ENCODE measurements at regions not wholly inside any gene's neighbourhood (a gene's known extent, or its start where the extent isn't known, plus 50 kb on each side); places are given as distances from the start of the nearest gene placed in this dataset.
A peak's percentile ranks its signal among the peaks of the same experiment; 100 is the strongest.

DNA sequence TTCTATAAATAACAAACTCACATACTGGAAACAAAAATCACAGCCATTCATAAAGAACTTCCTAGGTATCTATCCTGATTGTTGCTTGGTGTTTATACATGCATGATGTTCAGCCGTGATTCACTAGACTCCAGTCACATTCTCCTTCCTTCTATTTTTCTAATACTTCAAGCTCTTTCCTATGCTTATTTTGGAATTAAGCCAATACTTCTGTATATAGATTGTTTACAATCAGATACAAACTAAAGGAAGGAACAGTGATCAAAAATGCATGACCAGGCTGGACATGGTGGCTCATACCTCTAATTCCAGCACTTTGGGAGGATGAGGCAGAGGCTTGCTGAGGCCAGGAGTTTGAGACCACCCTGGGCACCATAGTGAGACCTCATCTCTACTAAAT lies 377.5 kb upstream of the IRAK1BP1 start:
- FAIRE-seq, result no peak
- peak; percentile 80 for DNase-seq (ENCODE audit: low read depth)
- no peak overlapping the region for H3K4me3 ChIP-seq (ENCODE audit: low read depth, low read length)
- H3K36me3 ChIP-seq (ENCODE audit: control insufficient read depth, insufficient read depth, low read length), result no peaks in the 10 kb centered on the region
- no peaks in the 10 kb centered on the region for H3K27me3 ChIP-seq (ENCODE audit: control insufficient read depth, insufficient read depth, low read length)
- TF ChIP-seq, protein P1, sequence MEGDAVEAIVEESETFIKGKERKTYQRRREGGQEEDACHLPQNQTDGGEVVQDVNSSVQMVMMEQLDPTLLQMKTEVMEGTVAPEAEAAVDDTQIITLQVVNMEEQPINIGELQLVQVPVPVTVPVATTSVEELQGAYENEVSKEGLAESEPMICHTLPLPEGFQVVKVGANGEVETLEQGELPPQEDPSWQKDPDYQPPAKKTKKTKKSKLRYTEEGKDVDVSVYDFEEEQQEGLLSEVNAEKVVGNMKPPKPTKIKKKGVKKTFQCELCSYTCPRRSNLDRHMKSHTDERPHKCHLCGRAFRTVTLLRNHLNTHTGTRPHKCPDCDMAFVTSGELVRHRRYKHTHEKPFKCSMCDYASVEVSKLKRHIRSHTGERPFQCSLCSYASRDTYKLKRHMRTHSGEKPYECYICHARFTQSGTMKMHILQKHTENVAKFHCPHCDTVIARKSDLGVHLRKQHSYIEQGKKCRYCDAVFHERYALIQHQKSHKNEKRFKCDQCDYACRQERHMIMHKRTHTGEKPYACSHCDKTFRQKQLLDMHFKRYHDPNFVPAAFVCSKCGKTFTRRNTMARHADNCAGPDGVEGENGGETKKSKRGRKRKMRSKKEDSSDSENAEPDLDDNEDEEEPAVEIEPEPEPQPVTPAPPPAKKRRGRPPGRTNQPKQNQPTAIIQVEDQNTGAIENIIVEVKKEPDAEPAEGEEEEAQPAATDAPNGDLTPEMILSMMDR (IDR thresholded peaks at IDR 0.05; ENCODE audit: insufficient read depth, low read length, severe bottlenecking), result no peak

DNA sequence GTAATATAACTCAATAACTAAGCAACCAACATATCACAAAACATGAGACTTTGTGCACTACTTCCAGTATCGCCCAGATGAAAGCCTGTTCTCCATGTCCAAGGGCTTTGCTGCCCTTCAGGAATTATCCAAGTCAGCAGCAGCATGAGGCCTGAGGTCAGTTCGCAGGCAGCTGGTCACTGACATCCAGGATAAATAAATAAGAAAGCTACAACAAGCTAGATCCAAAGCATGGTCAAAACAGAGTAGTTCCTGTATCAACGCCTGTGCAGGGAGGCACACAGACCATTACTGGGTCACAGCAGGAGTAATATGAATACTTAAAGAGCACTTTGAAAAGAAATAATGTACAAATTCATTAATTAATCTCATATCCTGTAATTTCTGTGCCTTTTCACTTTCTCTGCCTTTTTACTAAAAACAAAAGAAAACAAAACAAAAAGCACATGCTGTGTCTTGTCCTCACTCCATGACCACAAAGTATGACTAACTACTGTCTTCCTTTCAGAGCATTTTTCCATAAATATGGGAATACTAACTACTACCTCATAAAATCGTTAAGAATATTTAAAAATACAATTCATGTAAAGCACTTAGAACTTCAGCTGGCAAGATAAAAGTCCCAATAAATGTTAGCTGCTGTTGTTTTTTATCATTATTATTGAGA lies 374.9 kb upstream of the IRAK1BP1 start:
- H3K27me3 ChIP-seq (ENCODE audit: control insufficient read depth, insufficient read depth, low read length), result no peaks in the 10 kb centered on the region
- peak; percentile 73 for DNase-seq (ENCODE audit: low read depth)
- no peaks in the 10 kb centered on the region for H3K36me3 ChIP-seq (ENCODE audit: control insufficient read depth, insufficient read depth, low read length)
- FAIRE-seq, result no peak
- H3K4me3 ChIP-seq (ENCODE audit: low read depth, low read length), result no peak overlapping the region
- TF ChIP-seq, protein P1 (IDR thresholded peaks at IDR 0.05; ENCODE audit: insufficient read depth, low read length, severe bottlenecking), result no peak

DNA sequence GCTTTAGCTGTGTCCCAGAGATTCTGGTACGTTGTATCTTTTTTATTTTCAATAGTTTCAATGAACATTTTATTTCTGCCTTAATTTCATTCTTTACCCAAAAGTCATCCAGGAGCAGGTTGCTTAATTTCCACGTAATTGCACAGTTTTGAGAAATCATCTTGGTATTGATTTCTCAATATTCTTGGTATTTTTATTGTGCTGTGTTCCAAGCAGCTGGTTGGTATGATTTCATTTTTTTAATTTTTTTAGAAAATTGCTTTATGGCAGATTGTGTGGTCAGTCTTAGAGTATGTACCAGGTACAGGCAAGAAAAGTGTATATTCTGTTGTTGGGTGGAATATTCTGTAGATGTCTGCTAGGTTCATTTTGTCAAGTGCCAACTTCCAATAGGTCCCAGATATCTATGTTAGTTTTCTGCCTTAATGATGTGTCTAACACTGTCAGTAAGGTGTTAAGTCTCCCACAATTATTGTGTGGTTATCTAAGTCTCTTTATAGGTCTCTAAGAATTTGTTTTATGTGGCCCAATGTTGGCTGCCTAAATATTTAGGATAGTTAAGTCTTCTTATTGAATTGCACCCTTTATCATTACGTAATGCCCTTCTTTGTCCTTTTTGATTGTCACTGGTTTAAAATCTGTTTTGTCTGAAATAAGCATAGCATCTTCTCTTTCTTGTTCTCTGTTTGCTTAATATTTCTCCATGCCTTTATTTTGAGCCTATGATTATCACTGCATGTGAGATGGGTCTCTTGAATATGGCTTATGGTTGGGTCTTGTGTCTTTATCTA lies 366.9 kb upstream of the IRAK1BP1 start:
- Histone ChIP-seq H3K27me3 (ENCODE audit: control insufficient read depth, insufficient read depth, low read length) (no peaks in the 10 kb centered on the region), H3K4me3 (ENCODE audit: low read depth, low read length) (no peak overlapping the region), H3K36me3 (ENCODE audit: control insufficient read depth, insufficient read depth, low read length) (no peaks in the 10 kb centered on the region)
- FAIRE-seq, result no peak
- TF ChIP-seq, protein P1 (IDR thresholded peaks at IDR 0.05; ENCODE audit: insufficient read depth, low read length, severe bottlenecking), result no peak
- no peak for DNase-seq (ENCODE audit: low read depth)

DNA sequence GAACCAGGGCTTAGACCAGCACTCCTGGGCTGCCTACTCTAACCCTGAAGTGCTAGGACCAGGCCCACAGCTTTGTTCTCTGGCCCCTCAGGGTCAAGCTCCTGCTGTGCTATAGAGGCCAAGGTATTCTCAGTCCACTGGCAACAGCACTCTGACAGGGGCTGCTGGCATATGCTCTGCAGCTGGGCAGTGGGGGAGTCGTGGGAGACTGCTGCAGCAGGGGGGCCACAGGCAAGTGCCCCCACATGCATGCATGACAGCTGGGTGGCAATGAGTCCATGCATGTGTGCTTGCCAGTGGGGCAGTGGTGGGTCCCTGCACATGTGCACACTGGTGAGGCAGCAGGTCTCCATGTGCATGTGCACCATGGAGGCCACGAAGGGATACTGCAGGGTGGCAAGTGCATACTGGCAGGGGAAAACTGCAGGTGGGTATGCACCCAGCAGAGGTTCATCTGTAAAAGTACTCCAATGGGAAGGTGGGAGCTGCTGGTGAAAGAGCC lies 364.9 kb upstream of the IRAK1BP1 start:
- no peaks in the 10 kb centered on the region for H3K27me3 ChIP-seq (ENCODE audit: control insufficient read depth, insufficient read depth, low read length)
- no peaks in the 10 kb centered on the region for H3K36me3 ChIP-seq (ENCODE audit: control insufficient read depth, insufficient read depth, low read length)
- DNase-seq (ENCODE audit: low read depth) (no peak), FAIRE-seq (peak; percentile 82)
- no peak overlapping the region for H3K4me3 ChIP-seq (ENCODE audit: low read depth, low read length)
- TF ChIP-seq, protein P1 (IDR thresholded peaks at IDR 0.05; ENCODE audit: insufficient read depth, low read length, severe bottlenecking), result no peak

DNA sequence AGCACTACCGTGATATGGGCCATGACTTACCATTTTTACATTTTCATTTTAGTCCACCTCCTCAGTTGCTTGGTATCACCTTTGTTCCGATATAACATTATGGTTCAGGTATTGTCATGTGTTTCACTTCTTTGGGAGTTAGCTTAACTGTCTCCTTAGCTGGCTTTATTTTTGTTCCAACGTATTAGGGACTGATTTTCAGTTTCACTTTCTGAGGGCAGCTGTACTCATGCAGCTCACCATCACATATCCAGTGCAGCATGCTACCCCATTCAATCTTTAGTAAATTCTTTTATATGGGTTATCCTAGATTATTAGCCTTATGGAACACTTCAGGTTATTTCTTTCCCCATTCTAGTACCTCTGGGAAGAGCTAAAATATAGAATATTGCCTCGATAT lies 362.2 kb upstream of the IRAK1BP1 start:
- no peak for DNase-seq (ENCODE audit: low read depth)
- no peak for FAIRE-seq
- TF ChIP-seq, protein P1 (IDR thresholded peaks at IDR 0.05; ENCODE audit: insufficient read depth, low read length, severe bottlenecking), result no peak

More for the DNA sequence above, 362.2 kb upstream of the IRAK1BP1 start:
- no peak overlapping the region for H3K4me3 ChIP-seq (ENCODE audit: low read depth, low read length)
- no peaks in the 10 kb centered on the region for H3K27me3 ChIP-seq (ENCODE audit: control insufficient read depth, insufficient read depth, low read length)
- H3K36me3 ChIP-seq (ENCODE audit: control insufficient read depth, insufficient read depth, low read length), result no peaks in the 10 kb centered on the region
